Kidney (tissue), 13 donors: ENCODE measurements at regions not wholly inside any gene's neighbourhood (a gene's known extent, or its start where the extent isn't known, plus 50 kb on each side); places are given as distances from the start of the nearest gene placed in this dataset.

ENCODE experiments used
- DNase-seq, 5 donors: peaks; one replicate each; pipeline ENCODE4 v3.0.0-alpha.2; 2013 to 2020
- FAIRE-seq: peaks from 2 replicates; lab custom pipeline; 2012; peaks lifted over from hg19 to GRCh38; lab: Jason Lieb, UNC
- H3K27ac ChIP-seq, 2 donors: one replicate each; pipeline ENCODE4 v1.7.0; 2013; ENCODE audit warnings: low read depth in 2 of 2, low read length in 2 of 2, inconsistent platforms in 1 of 2
- H3K27me3 ChIP-seq: one replicate; pipeline ENCODE4 v1.7.1; 2013; ENCODE audit warnings: low read length, inconsistent platforms; ENCODE audit not compliant: control insufficient read depth, insufficient read depth
- H3K36me3 ChIP-seq, 3 donors: one replicate each; pipeline versions ENCODE4 v1.7.0 to v1.7.1; 2013; ENCODE audit warnings: low read length in 3 of 3, control low read depth in 1 of 3, inconsistent platforms in 1 of 3; ENCODE audit not compliant: insufficient read depth in 3 of 3, control insufficient read depth in 2 of 3
- H3K4me1 ChIP-seq, 3 donors: one replicate each; pipeline versions ENCODE4 v1.7.0 to v1.7.1; 2013; ENCODE audit warnings: low read length in 3 of 3, inconsistent platforms in 1 of 3, low read depth in 1 of 3; ENCODE audit not compliant: control insufficient read depth in 2 of 3, insufficient read depth in 2 of 3
- H3K4me3 ChIP-seq, 3 donors: one replicate each; pipeline versions ENCODE4 v1.7.0 to v1.8.1; 2013; ENCODE audit warnings: low read length in 3 of 3, control low read depth in 1 of 3, inconsistent platforms in 1 of 3
- H3K9ac ChIP-seq, 3 donors: one replicate each; pipeline versions ENCODE4 v1.7.0 to v1.7.1; 2013; ENCODE audit warnings: low read length in 3 of 3, control low read depth in 1 of 3, inconsistent platforms in 1 of 3
- H3K9me3 ChIP-seq, 3 donors: one replicate each; pipeline versions ENCODE4 v1.7.0 to v1.7.1; 2013; ENCODE audit warnings: low read length in 3 of 3, control low read depth in 1 of 3, inconsistent platforms in 1 of 3; ENCODE audit not compliant: control insufficient read depth in 2 of 3, insufficient read depth in 1 of 3
- CTCF ChIP-seq: IDR thresholded peaks from 3 replicates; pipeline ENCODE4 v1.5.1; 2012; ENCODE audit warnings: mild to moderate bottlenecking, moderate library complexity, borderline replicate concordance; ENCODE audit not compliant: insufficient read depth; ENCODE audit errors: extremely low read depth
- intact Hi-C: fragments of 100-400 bp; cut with DNase I; formaldehyde crosslinking; loops from one replicate; pipeline ENCODE4 v1.11.1; 2022
- donor health status: control.
- donor health status: control.
- donor health status: control.
- donor health status: control.
- donor health status: control.
- donor health status: DM: yes; HTN: yes; CAD: no.
- donor health status: Normal renal cell carcinoma (clear cell type).

DNA sequence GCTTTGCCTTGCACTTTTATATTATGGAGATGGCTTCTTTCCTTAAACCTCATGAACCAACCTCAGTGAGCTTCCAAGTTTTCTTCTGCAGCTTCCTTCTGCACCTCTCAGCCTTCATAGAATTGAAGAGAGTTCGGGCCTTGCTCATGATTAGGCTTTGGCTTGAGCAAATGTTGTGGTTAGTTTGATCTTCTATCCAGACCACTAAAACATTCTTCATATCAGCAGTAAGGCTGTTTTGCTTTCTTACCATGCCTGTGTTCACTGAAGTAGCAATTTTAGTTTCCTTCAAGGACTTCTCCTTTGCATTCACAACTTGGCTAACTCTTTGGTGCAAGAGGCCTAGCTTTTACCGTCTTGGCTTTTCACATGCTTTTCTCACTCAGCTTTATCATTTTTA lies 125.4 kb downstream of the SNAPC1 start:
- Histone ChIP-seq H3K9ac (no peak overlapping the region), H3K4me1 (no peaks in the 10 kb centered on the region), H3K4me3 (no peak overlapping the region), H3K9me3 (no peaks in the 10 kb centered on the region), H3K36me3 (no peaks in the 10 kb centered on the region), H3K27ac (no peak overlapping the region), H3K27me3 (no peaks in the 10 kb centered on the region)
- no peak for FAIRE-seq
- DNase-seq = no peak
- no peak for TF ChIP-seq CTCF
- intact Hi-C loops = no loop called here

DNA sequence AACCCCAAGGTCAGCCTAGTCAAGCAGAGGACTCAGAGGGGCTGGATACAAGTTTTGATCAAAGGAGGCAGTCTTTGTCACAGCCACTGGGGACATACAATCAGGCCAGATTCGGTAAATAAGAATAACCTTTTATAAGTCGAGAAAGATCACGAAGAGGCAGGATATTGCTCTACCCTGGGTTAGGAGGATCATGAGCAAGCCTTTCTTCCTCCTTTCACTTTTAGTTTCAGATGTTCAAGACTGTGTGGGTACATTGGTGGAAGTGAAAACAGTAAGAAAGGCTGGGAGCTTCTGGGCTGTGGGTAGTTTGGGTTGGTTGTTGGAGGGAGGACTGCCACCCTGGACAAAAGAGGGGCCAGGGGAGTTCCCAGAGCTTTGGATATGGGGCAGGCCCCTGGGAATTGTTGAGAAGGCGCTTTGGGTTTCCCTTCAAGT lies 127.7 kb downstream of the SNAPC1 start:
- DNase-seq = no peak
- no peak for FAIRE-seq
- no peak for TF ChIP-seq CTCF

DNA sequence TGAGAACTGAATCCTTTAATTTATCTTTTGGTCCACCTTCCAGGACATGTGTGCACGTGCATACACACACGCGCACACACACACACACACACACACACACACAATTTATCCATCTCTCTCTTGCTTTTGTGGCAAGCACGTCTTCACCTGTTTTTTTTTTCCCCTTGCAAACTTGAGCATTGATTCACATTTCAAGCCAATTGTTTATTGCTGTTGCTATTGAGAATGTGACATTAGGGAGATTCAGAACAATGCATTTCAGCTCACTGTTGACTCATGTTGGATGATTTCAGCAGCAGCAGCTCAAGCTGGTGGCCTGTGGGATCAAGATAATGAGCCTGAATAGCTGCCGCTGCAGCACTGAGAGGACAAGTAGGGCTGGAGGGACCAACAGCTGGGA lies 128.9 kb downstream of the SNAPC1 start:
- no peak for FAIRE-seq
- intact Hi-C loops = no loop called here

More for the DNA sequence above, 127.7 kb downstream of the SNAPC1 start:
- Histone ChIP-seq H3K4me3 (no peak overlapping the region), H3K36me3 (no peaks in the 10 kb centered on the region), H3K9me3 (no peaks in the 10 kb centered on the region), H3K27me3 (no peaks in the 10 kb centered on the region), H3K27ac (no peak overlapping the region), H3K9ac (no peak overlapping the region), H3K4me1 (no peaks in the 10 kb centered on the region)
- intact Hi-C loops = no loop called here

More for the DNA sequence above, 128.9 kb downstream of the SNAPC1 start:
- H3K9ac ChIP-seq = no peak overlapping the region
- H3K36me3 ChIP-seq = no peaks in the 10 kb centered on the region
- H3K4me1 ChIP-seq = no peaks in the 10 kb centered on the region
- H3K27ac ChIP-seq = no peak overlapping the region
- H3K9me3 ChIP-seq = no peaks in the 10 kb centered on the region
- H3K4me3 ChIP-seq = no peak overlapping the region
- no peaks in the 10 kb centered on the region for H3K27me3 ChIP-seq
- no peak for TF ChIP-seq CTCF
- DNase-seq = no peak
